B cell (primary cell): ENCODE measurements at regions not wholly inside any gene's neighbourhood (a gene's known extent, or its start where the extent isn't known, plus 50 kb on each side); places are given as distances from the start of the nearest gene placed in this dataset.

ENCODE experiments used
- CTCF ChIP-seq: fragments of 200-600 bp; IDR thresholded peaks from one replicate; pipeline ENCODE4 v1.8.0; 2022; ENCODE audit warnings: antibody characterized with exemption, mild to moderate bottlenecking
- EZH2 ChIP-seq: IDR thresholded peaks from 2 replicates; pipeline ENCODE4 v1.6.1; 2012; ENCODE audit warnings: borderline replicate concordance, low read depth, mild to moderate bottlenecking, moderate library complexity, low read length; ENCODE audit not compliant: insufficient read depth, poor library complexity, severe bottlenecking

DNA sequence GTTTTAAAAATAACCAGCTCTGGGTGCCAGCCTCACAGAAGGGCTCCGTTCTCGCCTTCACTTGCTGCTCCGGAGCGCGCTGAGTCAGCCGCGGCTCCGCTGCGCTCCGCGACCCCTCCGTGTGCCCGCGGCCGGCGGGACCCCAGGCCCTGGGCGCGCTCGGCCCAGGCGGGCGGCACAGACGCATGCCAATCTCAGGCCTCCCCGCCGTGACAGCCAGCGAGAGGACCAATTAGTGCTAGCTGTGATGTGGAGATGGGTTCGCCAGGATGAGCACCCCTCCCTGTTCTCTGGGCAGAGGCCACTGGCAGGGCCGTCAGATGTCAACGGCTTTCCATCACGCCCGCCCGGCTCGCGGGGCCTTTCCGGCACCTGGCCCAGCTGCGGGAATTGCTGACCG lies 293.8 kb downstream of the SPATA17 start:
- no peak for TF ChIP-seq CTCF
- no peak for TF ChIP-seq EZH2
